C4-2B (cell line): ENCODE measurements at regions not wholly inside any gene's neighbourhood (a gene's known extent, or its start where the extent isn't known, plus 50 kb on each side); places are given as distances from the start of the nearest gene placed in this dataset.

ENCODE experiments used
- ZFX ChIP-seq: fragments of 450-650 bp; IDR thresholded peaks from 2 replicates; pipeline ENCODE4 v1.6.1; 2017
- TF ChIP-seq, protein P1 (sequence below): fragments of 450-650 bp; conservative IDR thresholded peaks from 2 replicates; pipeline ENCODE4 v1.5.1; 2017; ENCODE audit warnings: mild to moderate bottlenecking

DNA sequence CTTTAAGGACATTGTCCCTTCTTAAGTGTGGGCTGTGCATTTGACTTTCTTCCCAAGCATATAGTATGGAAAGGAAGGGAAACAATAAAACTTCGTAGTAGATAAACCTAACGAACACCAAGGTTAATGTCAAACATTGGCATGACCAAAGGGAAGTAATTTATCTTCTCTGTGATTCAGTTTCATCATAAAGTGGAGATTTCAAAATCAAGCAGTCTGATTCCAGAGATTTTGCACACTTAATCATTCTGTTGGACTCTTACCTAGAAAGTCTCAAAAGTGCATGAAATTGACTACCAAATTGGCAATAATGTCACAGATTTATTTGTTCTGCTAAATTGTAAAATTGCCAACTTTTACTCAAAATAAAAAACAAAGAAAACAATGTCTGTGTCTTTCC lies 559.7 kb downstream of the JRKL start:
- TF ChIP-seq, protein P1, sequence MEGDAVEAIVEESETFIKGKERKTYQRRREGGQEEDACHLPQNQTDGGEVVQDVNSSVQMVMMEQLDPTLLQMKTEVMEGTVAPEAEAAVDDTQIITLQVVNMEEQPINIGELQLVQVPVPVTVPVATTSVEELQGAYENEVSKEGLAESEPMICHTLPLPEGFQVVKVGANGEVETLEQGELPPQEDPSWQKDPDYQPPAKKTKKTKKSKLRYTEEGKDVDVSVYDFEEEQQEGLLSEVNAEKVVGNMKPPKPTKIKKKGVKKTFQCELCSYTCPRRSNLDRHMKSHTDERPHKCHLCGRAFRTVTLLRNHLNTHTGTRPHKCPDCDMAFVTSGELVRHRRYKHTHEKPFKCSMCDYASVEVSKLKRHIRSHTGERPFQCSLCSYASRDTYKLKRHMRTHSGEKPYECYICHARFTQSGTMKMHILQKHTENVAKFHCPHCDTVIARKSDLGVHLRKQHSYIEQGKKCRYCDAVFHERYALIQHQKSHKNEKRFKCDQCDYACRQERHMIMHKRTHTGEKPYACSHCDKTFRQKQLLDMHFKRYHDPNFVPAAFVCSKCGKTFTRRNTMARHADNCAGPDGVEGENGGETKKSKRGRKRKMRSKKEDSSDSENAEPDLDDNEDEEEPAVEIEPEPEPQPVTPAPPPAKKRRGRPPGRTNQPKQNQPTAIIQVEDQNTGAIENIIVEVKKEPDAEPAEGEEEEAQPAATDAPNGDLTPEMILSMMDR: no peak
- TF ChIP-seq ZFX: no peak
